Putamen (tissue), 1 donor: ENCODE measurements at regions not wholly inside any gene's neighbourhood (a gene's known extent, or its start where the extent isn't known, plus 50 kb on each side); places are given as distances from the start of the nearest gene placed in this dataset.
A peak's percentile ranks its signal among the peaks of the same experiment; 100 is the strongest.
"Not testable (repeated sequence)": the region's sequence is repeated elsewhere in the genome, so short reads cannot be mapped to it uniquely, and the experiment has no call there.

Experiments used
- DNase-seq: peaks from one replicate; pipeline ENCODE4 v3.0.0-alpha.2; 2016; ENCODE audit warnings: low spot score

GRCh38 chr11:122441666-122442035, 213.9 kb upstream of the UBASH3B start:
- peak; percentile 40 for DNase-seq

GRCh38 chr11:122440811-122441665, 214.5 kb upstream of the UBASH3B start:
- peak; percentile 72 for DNase-seq

- DNase-seq, result peak; percentile 58
Measured at GRCh38 chr11:122439866-122440810, 215.4 kb upstream of the UBASH3B start.

GRCh38 chr11:122436188-122436555, 219.3 kb upstream of the UBASH3B start:
- no peak for DNase-seq

- no peak for DNase-seq
Measured at GRCh38 chr11:122435540-122436187, 219.9 kb upstream of the UBASH3B start.

- DNase-seq, result no peak
Measured at GRCh38 chr11:122434786-122435185, 220.7 kb upstream of the UBASH3B start.

GRCh38 chr11:122430490-122430889, 225.0 kb upstream of the UBASH3B start:
- no peak for DNase-seq

- DNase-seq, result no peak
Measured at GRCh38 chr11:122426073-122426472, 229.4 kb upstream of the UBASH3B start.

- no peak for DNase-seq
Measured at GRCh38 chr11:122424636-122425035, 230.9 kb upstream of the UBASH3B start.

- DNase-seq, result no peak
Measured at GRCh38 chr11:122423886-122424285, 231.6 kb upstream of the UBASH3B start.

- no peak for DNase-seq
Measured at GRCh38 chr11:122423273-122423672, 232.2 kb upstream of the UBASH3B start.

- no peak for DNase-seq
Measured at GRCh38 chr11:122422682-122423081, 232.8 kb upstream of the UBASH3B start.

GRCh38 chr11:122421702-122422101, 233.8 kb upstream of the UBASH3B start:
- no peak for DNase-seq

- DNase-seq, result no peak
Measured at GRCh38 chr11:122418032-122418431, 237.5 kb upstream of the UBASH3B start.

- DNase-seq, result no peak
Measured at GRCh38 chr11:122414406-122415018, 241.0 kb upstream of the UBASH3B start.

- no peak for DNase-seq
Measured at GRCh38 chr11:122413677-122414076, 241.8 kb upstream of the UBASH3B start.

GRCh38 chr11:122412581-122412980, 242.9 kb upstream of the UBASH3B start:
- no peak for DNase-seq

- DNase-seq, result no peak
Measured at GRCh38 chr11:122406466-122406865, 249.1 kb upstream of the UBASH3B start.

GRCh38 chr11:122405547-122406341, 249.8 kb upstream of the UBASH3B start:
- no peak for DNase-seq

- no peak for DNase-seq
Measured at GRCh38 chr11:122404571-122404970, 251.0 kb upstream of the UBASH3B start.

- DNase-seq, result not testable (repeated sequence)
Measured at GRCh38 chr11:122401581-122401980, 253.9 kb upstream of the UBASH3B start.
